ENCODE measurements at regions not wholly inside any gene's neighbourhood (a gene's known extent, or its start where the extent isn't known, plus 50 kb on each side); places are given as distances from the start of the nearest gene placed in this dataset.

DNA sequence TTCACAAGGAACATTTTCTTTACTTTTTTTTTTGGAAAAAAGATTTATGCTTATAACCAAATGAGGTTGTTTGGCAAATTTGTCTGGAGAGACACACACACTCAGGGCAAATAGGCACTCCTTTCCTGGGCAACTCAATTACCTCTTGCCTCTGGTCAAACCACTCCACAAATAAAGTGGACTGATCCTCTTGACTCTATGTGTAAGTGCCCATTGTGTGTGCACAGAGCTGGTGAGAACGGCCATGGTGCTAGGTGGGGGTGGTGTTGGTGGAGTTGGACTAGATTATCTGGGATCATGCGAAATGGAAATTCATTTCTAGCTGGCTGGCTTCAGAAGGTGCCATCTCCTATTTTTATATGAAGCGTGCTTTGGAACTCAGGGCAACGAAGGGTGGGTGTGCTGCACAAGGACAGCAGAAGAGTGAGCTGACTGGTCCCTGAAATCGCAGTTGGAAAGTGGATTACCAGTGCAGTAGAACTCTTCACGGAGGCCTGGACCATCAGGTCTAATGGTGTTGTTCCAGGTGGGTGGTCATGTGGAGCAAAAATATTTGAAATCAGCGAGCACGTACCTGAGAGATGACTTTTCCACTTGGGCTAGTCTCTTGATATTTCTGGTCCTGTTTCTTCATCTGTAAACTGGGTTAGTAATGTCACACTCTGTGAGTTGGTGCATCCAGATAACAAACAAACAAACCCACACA is 149.9 kb downstream of the RPIA start:
- Histone ChIP-seq H3K9me3 (no peaks in the 10 kb centered on the region), H3K4me1 (no peaks in the 10 kb centered on the region), H3K4me3 (no peak overlapping the region), H3K27me3 (no peaks in the 10 kb centered on the region), H3K27ac (no peak overlapping the region), H3K36me3 (no peaks in the 10 kb centered on the region)
- TF ChIP-seq, protein P1, sequence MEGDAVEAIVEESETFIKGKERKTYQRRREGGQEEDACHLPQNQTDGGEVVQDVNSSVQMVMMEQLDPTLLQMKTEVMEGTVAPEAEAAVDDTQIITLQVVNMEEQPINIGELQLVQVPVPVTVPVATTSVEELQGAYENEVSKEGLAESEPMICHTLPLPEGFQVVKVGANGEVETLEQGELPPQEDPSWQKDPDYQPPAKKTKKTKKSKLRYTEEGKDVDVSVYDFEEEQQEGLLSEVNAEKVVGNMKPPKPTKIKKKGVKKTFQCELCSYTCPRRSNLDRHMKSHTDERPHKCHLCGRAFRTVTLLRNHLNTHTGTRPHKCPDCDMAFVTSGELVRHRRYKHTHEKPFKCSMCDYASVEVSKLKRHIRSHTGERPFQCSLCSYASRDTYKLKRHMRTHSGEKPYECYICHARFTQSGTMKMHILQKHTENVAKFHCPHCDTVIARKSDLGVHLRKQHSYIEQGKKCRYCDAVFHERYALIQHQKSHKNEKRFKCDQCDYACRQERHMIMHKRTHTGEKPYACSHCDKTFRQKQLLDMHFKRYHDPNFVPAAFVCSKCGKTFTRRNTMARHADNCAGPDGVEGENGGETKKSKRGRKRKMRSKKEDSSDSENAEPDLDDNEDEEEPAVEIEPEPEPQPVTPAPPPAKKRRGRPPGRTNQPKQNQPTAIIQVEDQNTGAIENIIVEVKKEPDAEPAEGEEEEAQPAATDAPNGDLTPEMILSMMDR (IDR thresholded peaks at IDR 0.05) = no peak
- DNase-seq (ENCODE audit: low spot score in 2 of 2) = no peak
- intact Hi-C loops (cut with DNase I) = no loop called here

DNA sequence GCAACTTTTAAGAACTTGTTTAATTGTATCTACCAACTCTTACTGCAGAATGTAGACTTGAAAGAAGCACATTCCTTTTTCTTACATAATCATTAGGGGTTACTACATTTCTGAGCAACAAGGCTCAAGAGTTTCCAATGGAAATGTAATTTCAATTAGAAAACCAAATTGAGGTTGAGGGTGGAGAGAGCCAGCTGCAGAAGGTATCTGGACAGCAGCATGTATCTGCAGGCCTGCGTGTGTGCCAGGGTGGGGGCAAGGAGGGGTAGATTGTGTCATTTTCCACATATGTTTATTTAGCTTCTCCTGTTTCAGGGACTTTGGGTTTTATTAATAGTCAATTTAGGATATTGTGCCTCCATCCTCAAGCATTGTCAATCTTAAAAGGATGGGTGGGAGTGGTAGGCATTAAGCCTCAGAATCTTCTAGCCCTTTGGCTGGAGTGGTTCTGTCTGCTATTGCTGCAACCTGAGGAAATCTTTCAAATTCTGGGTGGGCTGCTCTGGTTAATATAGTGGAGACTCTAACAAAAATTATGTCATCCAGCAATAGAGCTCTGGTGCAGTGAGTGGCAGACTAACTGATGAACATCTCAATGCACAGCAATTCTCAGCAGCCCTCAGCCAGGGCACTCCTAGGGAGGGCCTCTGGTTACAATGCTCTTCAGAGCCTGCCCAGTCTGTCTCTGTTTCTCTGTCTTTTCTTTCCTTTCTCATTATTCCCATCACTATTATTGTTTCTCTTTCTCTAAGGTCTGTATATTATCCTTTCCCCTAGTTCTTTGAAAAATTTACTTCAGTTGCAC is 151.4 kb downstream of the RPIA start:
- Histone ChIP-seq H3K27me3 (no peaks in the 10 kb centered on the region), H3K36me3 (no peaks in the 10 kb centered on the region), H3K27ac (no peak overlapping the region), H3K9me3 (no peaks in the 10 kb centered on the region), H3K4me1 (no peaks in the 10 kb centered on the region), H3K4me3 (no peak overlapping the region)
- intact Hi-C loops (cut with DNase I) = no loop called here
- DNase-seq (ENCODE audit: low spot score in 2 of 2) = no peak
- TF ChIP-seq, protein P1 (IDR thresholded peaks at IDR 0.05) = no peak

DNA sequence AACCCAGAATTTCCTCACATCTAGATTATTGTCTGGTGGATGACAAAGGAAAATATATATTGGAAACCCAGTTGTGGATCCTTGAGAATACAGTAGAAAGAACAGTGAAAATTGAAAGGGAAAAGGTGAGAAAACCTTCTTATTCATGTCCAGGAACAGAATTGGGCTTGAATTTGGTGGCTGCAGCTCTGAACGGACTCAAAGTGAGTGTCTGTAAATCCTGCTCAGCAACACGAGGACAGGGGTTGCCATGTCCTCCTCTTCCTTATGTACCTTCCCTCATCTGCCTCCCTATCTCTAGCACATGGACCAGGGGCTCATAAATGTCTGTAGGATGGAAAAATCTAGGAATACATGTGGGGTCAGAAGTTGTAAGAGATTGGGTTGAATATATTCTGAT is 152.2 kb downstream of the RPIA start:
- TF ChIP-seq, protein P1 (IDR thresholded peaks at IDR 0.05) = no peak
- Histone ChIP-seq H3K4me3 (no peak overlapping the region), H3K9me3 (no peaks in the 10 kb centered on the region), H3K27ac (no peak overlapping the region), H3K27me3 (no peaks in the 10 kb centered on the region), H3K4me1 (no peaks in the 10 kb centered on the region), H3K36me3 (no peaks in the 10 kb centered on the region)
- intact Hi-C loops (cut with DNase I) = no loop called here
- no peak for DNase-seq (ENCODE audit: low spot score in 2 of 2)

DNA sequence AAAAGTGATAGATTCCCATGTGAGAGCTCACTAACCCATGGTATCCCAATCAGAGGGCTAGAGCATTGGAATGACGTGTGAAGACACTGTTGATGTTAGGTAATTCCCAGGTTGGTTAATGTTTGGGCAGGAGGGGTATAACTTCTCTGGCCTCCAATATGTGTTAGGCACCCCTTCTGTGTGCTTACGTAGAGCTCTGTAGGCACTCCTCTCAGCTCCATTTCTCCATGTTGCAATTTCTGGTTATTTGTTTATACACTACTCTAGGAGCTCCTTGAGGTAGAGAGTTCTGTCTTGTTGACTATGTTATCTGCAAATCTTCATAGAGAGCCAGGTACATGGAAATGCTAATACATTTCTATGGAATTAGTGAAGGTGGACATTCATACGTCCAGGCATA is 153.5 kb downstream of the RPIA start:
- H3K9me3 ChIP-seq = no peaks in the 10 kb centered on the region
- no peak overlapping the region for H3K27ac ChIP-seq
- intact Hi-C loops (cut with DNase I) = no loop called here
- no peaks in the 10 kb centered on the region for H3K27me3 ChIP-seq
- H3K36me3 ChIP-seq = no peaks in the 10 kb centered on the region
- no peak overlapping the region for H3K4me3 ChIP-seq
- TF ChIP-seq, protein P1 (IDR thresholded peaks at IDR 0.05) = no peak
- no peak for DNase-seq (ENCODE audit: low spot score in 2 of 2)
- H3K4me1 ChIP-seq = no peaks in the 10 kb centered on the region

DNA sequence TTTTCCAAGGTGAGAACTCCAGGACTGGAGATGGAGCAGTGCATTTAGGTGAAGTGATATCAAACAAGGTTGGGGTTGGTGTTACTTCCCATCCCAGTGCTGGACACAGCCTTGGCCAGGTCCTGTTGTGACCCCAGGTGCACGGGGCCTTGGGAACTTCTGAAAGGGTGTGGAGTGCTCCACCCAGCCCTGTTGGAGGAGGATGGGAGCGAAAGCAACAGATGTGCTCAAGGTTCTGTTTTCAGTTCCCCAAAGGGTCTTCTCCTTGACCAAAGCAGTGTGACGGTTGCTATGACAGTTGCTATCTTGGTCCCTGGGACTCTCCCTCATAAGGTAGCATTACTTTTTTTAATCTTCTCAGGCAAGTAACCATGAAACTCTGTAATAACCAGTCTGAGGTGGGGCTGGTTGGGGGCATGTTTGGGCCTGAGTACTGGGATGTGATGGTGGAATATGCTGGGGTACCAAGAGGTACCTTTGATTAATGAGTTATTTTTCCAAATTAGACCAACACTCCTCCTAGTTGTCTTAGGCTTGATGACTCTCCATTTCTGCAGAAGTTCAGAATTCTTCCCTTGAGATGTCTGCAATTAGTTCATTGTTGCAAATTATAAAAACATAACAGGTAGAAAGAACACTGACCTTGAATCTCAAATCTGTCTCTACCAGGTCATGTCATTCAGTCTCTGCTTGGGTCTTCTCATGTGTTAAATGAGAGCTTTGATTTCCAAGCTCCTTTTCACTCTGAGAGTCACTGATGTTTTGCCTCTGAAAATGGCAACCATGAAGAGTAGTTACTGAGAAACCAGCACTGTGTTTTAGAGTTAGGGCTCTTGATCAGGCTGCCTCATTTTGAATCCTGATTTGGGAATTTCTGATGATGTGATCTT is 154.5 kb downstream of the RPIA start:
- Histone ChIP-seq H3K4me3 (no peak overlapping the region), H3K36me3 (no peaks in the 10 kb centered on the region), H3K27me3 (no peaks in the 10 kb centered on the region), H3K9me3 (no peaks in the 10 kb centered on the region), H3K4me1 (no peaks in the 10 kb centered on the region), H3K27ac (no peak overlapping the region)
- TF ChIP-seq, protein P1 (IDR thresholded peaks at IDR 0.05) = no peak
- DNase-seq (ENCODE audit: low spot score in 2 of 2) = no peak
- intact Hi-C loops (cut with DNase I) = no loop called here

Data from ascending aorta (tissue), 2 donors.